Pancreas (tissue), 10 donors: ENCODE measurements at regions not wholly inside any gene's neighbourhood (a gene's known extent, or its start where the extent isn't known, plus 50 kb on each side); places are given as distances from the start of the nearest gene placed in this dataset.

Experiments used
- ATAC-seq, 4 donors: fragments of 200-7000 bp; cut with Tn5 transposase; one replicate each; pipeline versions ENCODE4 v1.8.0 to v1.9.1; 2020; ENCODE audit warnings: mild to moderate bottlenecking in 4 of 4, moderate library complexity in 4 of 4
- DNase-seq, 6 donors: peaks; one replicate each; pipeline ENCODE4 v3.0.0-alpha.2; 2020
- FAIRE-seq: peaks from 2 replicates; lab custom pipeline; 2012; peaks lifted over from hg19 to GRCh38; lab: Jason Lieb, UNC
- H3K27ac ChIP-seq, 4 donors: fragments of 200-600 bp; sonication (generic); 1 replicate in 3 of 4; 2 replicates in 1 of 4; pipeline versions ENCODE4 v1.5.0 to v1.8.0; 2020
- H3K27me3 ChIP-seq, 4 donors: fragments of 200-600 bp; one replicate each; pipeline ENCODE4 v1.8.0; 2021
- H3K36me3 ChIP-seq, 3 donors: fragments of 200-600 bp; sonication (generic) in 1 of 3; one replicate each; pipeline versions ENCODE4 v1.5.0 to v1.8.0; 2020 to 2021
- H3K4me1 ChIP-seq, 3 donors: fragments of 200-600 bp; one replicate each; pipeline ENCODE4 v1.8.0; 2021
- H3K4me3 ChIP-seq, 4 donors: fragments of 200-600 bp; sonication (generic) in 2 of 4; one replicate each; pipeline versions ENCODE4 v1.5.0 to v1.8.0; 2020 to 2021
- H3K9me3 ChIP-seq, 4 donors: fragments of 200-600 bp; one replicate each; pipeline ENCODE4 v1.8.0; 2021
- WGBS, 2 donors: extraction: QIAGEN DNeasy Blood & Tissue Kit; methylation state at CpG; one replicate each; pipeline ENCODE4 v1.1.7; 2013; 5-methylcytosine and 5-hydroxymethylcytosine counted together
- intact Hi-C, 3 donors: fragments of 100-400 bp; cut with DNase I; formaldehyde crosslinking; loops; one replicate each; pipeline versions ENCODE4 v1.11.1 to v1.14.2; 2022
- TF ChIP-seq, protein P1 (sequence below), 4 donors: fragments of 200-600 bp; sonication (generic) in 3 of 4; IDR thresholded peaks; one replicate each; pipeline versions ENCODE4 v1.5.0 to v1.8.0; 2021; ENCODE audit warnings: antibody characterized with exemption in 4 of 4
- donor health status: healthy with polysubstance abuse.
- donor health status: DM: no; HTN: no; CAD: no; lungs with moderate emphysema.
- donor health status: DM: no; HTN: no; CAD: no.
- donor health status: control.
- donor health status: control.
- donor health status: Bipolar disorder and iron deficiency.
- donor health status: DM: yes; HTN: yes; CAD: no.
- donor health status: DM: no; HTN: no; CAD: no.
- donor health status: DM: no; HTN: no; CAD: no.
- donor health status: DM: yes; HTN: yes; CAD: no.

DNA sequence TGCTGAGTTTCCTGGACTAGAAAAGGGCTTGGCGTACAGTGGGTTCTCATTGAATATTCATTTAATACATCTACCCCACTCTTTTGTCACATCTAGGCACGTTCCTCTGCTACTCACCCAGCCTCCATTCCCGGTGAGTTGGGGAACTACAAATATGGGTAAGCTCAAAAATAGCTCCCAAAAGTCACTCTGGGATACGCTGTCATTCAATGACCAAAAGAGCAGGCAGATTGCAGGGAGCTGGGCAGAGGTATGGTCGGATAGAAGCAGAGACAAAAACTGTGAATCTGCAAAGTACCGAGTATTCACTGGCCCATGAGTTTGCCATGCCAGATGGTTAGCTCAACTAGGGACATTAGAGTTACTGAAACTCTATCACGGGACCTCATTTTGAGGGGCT, 103.9 kb upstream of the SASH1 start:
- TF ChIP-seq, protein P1, sequence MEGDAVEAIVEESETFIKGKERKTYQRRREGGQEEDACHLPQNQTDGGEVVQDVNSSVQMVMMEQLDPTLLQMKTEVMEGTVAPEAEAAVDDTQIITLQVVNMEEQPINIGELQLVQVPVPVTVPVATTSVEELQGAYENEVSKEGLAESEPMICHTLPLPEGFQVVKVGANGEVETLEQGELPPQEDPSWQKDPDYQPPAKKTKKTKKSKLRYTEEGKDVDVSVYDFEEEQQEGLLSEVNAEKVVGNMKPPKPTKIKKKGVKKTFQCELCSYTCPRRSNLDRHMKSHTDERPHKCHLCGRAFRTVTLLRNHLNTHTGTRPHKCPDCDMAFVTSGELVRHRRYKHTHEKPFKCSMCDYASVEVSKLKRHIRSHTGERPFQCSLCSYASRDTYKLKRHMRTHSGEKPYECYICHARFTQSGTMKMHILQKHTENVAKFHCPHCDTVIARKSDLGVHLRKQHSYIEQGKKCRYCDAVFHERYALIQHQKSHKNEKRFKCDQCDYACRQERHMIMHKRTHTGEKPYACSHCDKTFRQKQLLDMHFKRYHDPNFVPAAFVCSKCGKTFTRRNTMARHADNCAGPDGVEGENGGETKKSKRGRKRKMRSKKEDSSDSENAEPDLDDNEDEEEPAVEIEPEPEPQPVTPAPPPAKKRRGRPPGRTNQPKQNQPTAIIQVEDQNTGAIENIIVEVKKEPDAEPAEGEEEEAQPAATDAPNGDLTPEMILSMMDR (IDR thresholded peaks at IDR 0.05) = no peak
- Histone ChIP-seq H3K9me3 (no peaks in the 10 kb centered on the region), H3K4me1 (no peaks in the 10 kb centered on the region), H3K27me3 (no peaks in the 10 kb centered on the region), H3K27ac (no peak overlapping the region), H3K4me3 (no peak overlapping the region), H3K36me3 (no peaks in the 10 kb centered on the region)
- no peak for DNase-seq
- WGBS, 2 donors = 83 to 93% methylated on average over 7 of the region's 7 CpGs
- intact Hi-C loops = no loop called here
- FAIRE-seq = no peak
- ATAC-seq = no peak

DNA sequence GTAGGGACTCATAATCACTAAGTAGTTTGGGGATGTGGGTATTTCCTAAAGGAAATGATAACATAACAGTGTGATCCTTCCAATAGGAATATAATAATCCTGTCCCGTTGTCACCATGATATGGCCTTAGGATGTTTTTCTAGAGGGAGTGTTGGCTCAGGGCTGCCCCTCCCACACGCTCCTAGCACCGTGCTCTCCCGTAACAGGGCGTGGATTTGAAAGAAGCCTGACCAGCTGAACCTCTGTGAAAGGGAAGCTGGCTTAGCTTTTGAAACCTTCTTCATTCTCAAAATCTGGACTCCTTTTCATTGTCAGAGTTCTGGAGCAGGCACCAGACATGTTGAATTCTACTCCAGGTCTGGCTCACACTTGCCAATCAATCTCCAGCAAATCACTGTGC, 103.4 kb upstream of the SASH1 start:
- intact Hi-C loops = no loop called here
- no peaks in the 10 kb centered on the region for H3K9me3 ChIP-seq
- FAIRE-seq = no peak
- no peaks in the 10 kb centered on the region for H3K36me3 ChIP-seq
- DNase-seq = no peak
- no peaks in the 10 kb centered on the region for H3K4me1 ChIP-seq
- peak in 1 of 4 donors; percentile 38 for ATAC-seq
- 77 to 78% methylated on average over 5 of the region's 5 CpGs for WGBS, 2 donors
- TF ChIP-seq, protein P1 (IDR thresholded peaks at IDR 0.05) = no peak
- no peak overlapping the region for H3K4me3 ChIP-seq
- H3K27ac ChIP-seq = no peak overlapping the region
- no peaks in the 10 kb centered on the region for H3K27me3 ChIP-seq

DNA sequence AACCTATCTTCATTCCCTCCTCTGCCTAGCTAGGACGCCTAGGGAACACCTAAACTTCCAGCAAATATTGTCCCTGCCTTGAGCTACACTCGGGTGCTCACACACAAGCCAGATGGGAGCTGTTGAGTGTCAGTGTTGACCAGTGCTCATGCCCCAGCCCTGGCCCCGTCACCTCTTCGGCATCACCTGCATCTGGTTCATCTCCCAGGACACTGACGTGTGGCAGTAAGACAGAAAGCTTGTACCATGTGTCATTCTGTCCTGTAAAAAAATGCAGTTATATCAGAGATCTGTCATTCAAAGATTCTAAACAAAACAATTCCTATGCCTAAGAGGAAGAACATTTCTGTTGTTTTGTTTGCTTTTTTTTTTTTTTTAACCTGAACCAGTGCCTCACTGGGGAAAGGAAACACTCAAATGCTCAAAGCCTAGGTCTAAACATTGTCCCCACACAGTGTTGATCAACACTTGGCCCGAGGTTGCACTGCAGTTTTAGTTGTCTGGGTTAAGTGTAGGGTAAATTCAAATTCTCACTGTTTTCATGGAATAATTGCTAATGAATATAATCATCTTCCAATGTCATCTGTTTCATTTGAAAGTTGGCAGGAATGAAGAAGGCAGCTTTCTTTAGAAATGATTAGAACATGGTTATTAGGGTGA, 102.7 kb upstream of the SASH1 start:
- H3K36me3 ChIP-seq = no peaks in the 10 kb centered on the region
- intact Hi-C loops = loop anchor here in 1 of 3 donors (10.0 kb wide), 1 partner anchor 55 kb away; no protein-coding TSS in a partner anchor
- DNase-seq = no peak
- H3K27me3 ChIP-seq = no peaks in the 10 kb centered on the region
- no peak overlapping the region for H3K27ac ChIP-seq
- no peak for ATAC-seq
- H3K9me3 ChIP-seq = no peaks in the 10 kb centered on the region
- TF ChIP-seq, protein P1 (IDR thresholded peaks at IDR 0.05) = no peak
- H3K4me1 ChIP-seq = no peaks in the 10 kb centered on the region
- whole genome bisulfite sequencing, 2 donors = 62 to 73% methylated on average over 6 of the region's 6 CpGs
- H3K4me3 ChIP-seq = no peak overlapping the region
- FAIRE-seq = no peak

DNA sequence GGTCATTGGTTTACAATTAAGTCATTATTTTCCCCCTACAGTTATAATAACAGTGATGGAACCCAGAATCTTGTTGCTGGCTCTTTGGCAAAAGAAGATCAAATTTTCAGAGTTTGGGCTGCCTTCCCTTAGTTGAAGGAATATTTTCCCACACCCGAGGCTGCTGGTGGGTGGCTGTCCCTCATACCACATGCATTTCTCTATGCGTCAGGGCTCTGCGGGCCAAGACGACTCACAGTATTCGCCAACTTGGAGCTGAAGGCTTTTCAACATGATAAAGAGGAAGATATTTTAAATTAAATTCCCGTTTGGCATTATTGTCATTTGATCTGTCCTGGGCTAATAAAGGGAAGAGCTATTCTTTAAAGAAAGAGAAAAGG, 102.2 kb upstream of the SASH1 start:
- ATAC-seq = peak in 1 of 4 donors; percentile 15
- no peaks in the 10 kb centered on the region for H3K36me3 ChIP-seq
- intact Hi-C loops = loop anchor here in 1 of 3 donors (10.0 kb wide), 1 partner anchor 56 kb away; no protein-coding TSS in a partner anchor
- DNase-seq = no peak
- H3K4me3 ChIP-seq = no peak overlapping the region
- H3K4me1 ChIP-seq = no peaks in the 10 kb centered on the region
- FAIRE-seq = no peak
- TF ChIP-seq, protein P1 (IDR thresholded peaks at IDR 0.05) = no peak
- H3K27ac ChIP-seq = no peak overlapping the region
- no peaks in the 10 kb centered on the region for H3K9me3 ChIP-seq
- H3K27me3 ChIP-seq = no peaks in the 10 kb centered on the region
- WGBS, 2 donors = 85 to 88% methylated on average over 6 of the region's 6 CpGs

DNA sequence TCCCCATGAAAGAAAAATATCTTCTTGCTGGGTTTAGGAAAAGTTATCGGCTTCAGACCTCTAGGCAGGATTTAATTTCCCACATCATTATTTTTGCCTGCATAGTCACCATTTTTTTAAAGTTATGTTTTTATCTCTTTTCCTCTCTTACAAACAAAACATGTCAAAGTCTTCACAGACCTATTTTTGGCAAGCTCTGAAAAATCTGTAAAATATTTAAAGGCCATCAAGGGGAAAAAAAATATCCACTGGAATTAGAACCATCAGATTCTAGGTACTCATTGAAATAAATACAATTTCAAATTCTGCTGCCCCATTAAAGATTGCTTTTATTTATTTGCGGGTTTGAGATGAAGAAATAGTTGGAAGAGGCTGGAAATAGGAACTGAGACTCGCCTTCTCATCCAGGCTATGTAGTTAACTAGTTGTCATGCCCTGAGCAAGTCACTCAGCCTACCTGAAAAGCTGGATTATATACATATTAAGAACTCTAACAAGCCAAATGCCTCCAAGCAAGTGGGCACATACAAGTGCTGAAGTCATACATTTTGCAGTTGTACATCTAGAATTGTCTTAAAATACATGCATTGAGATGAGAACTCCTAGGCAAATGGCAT, 101.7 kb upstream of the SASH1 start:
- DNase-seq (no peak), FAIRE-seq (no peak), ATAC-seq (no peak)
- Histone ChIP-seq H3K36me3 (no peaks in the 10 kb centered on the region), H3K27ac (no peak overlapping the region), H3K9me3 (no peaks in the 10 kb centered on the region), H3K4me1 (no peaks in the 10 kb centered on the region), H3K4me3 (no peak overlapping the region), H3K27me3 (no peaks in the 10 kb centered on the region)
- WGBS, 2 donors = 82% methylated on average over 3 of the region's 3 CpGs
- intact Hi-C loops = loop anchor here in 1 of 3 donors (10.0 kb wide), 1 partner anchor 56 kb away; no protein-coding TSS in a partner anchor
- TF ChIP-seq, protein P1 (IDR thresholded peaks at IDR 0.05) = no peak
